Caco-2 (cell line): ENCODE measurements at regions not wholly inside any gene's neighbourhood (a gene's known extent, or its start where the extent isn't known, plus 50 kb on each side); places are given as distances from the start of the nearest gene placed in this dataset.

Experiments
- BruUV-seq: library from RNA; stranded (reverse); fragments of 400-500 nt; replicated peaks from 2 replicates; lab custom pipeline; 2021; lab: Mats Ljungman, UMichigan
- CTCF ChIA-PET: fragments of 300-600 bp; sonication (Branson Sonifier 250); formaldehyde crosslinking; loops from one replicate; lab custom pipeline; 2022; ENCODE audit warnings: antibody characterized with exemption; lab: Charles Lee
- POLR2A ChIA-PET: fragments of 300-600 bp; sonication (Branson Sonifier 250); formaldehyde crosslinking; loops from one replicate; lab custom pipeline; 2022; ENCODE audit warnings: antibody characterized with exemption; lab: Charles Lee
- DNase-seq, 2 experiments: peaks; one replicate each; pipeline versions ENCODE4 v3.0.0 to v3.0.0-alpha.2; 2020 to 2022
- H3K27me3 ChIP-seq: replicated peaks from 2 replicates; pipeline ENCODE4 v1.6.0; 2011; ENCODE audit warnings: low read length; ENCODE audit not compliant: control insufficient read depth, insufficient read depth
- H3K36me3 ChIP-seq: 2 replicates; pipeline ENCODE4 v1.5.1; 2011; ENCODE audit warnings: low read length; ENCODE audit not compliant: control insufficient read depth, insufficient read depth
- H3K4me1 ChIP-seq: fragments of 250-450 bp; sonication (Bioruptor Pico); 2 replicates; pipeline ENCODE4 v1.5.1; 2020; ENCODE audit warnings: mild to moderate bottlenecking
- H3K4me3 ChIP-seq: 2 replicates; pipeline ENCODE4 v1.5.1; 2011; ENCODE audit warnings: low read depth, mild to moderate bottlenecking, control low read depth, low read length
- H3K9me3 ChIP-seq: fragments of 250-450 bp; sonication (Bioruptor Pico); 2 replicates; pipeline ENCODE4 v1.5.1; 2020; ENCODE audit warnings: mild to moderate bottlenecking, moderate library complexity
- H3K27ac Mint-ChIP-seq: one replicate; pipeline ENCODE4 v1.8.0; 2022; ENCODE audit warnings: mixed read lengths; ENCODE audit not compliant: unreplicated experiment
- H3K27me3 Mint-ChIP-seq: one replicate; pipeline ENCODE4 v1.8.0; 2022; ENCODE audit warnings: mixed read lengths; ENCODE audit not compliant: insufficient read depth, unreplicated experiment
- H3K36me3 Mint-ChIP-seq: one replicate; pipeline ENCODE4 v1.8.0; 2022; ENCODE audit warnings: mild to moderate bottlenecking, mixed read lengths; ENCODE audit not compliant: insufficient read depth, unreplicated experiment
- H3K4me1 Mint-ChIP-seq: one replicate; pipeline ENCODE4 v1.8.0; 2022; ENCODE audit warnings: low read depth, mixed read lengths; ENCODE audit not compliant: unreplicated experiment
- H3K4me3 Mint-ChIP-seq: one replicate; pipeline ENCODE4 v1.8.0; 2022; ENCODE audit warnings: mild to moderate bottlenecking, moderate library complexity, mixed read lengths; ENCODE audit not compliant: unreplicated experiment
- H3K9me3 Mint-ChIP-seq: one replicate; pipeline ENCODE4 v1.8.0; 2022; ENCODE audit warnings: mixed read lengths; ENCODE audit not compliant: unreplicated experiment
- CTCF ChIP-seq, 2 experiments: fragments of 200-600 bp in 1 of 2; IDR thresholded peaks; 1 replicate in 1 of 2; 2 replicates in 1 of 2; pipeline versions ENCODE4 v1.5.1 to v1.8.0; 2011 to 2022; ENCODE audit warnings: antibody characterized with exemption in 1 of 2, control low read depth in 1 of 2, inconsistent platforms in 1 of 2, low read depth in 1 of 2, low read length in 1 of 2, mild to moderate bottlenecking in 1 of 2, moderate library complexity in 1 of 2; ENCODE audit not compliant: insufficient read depth in 1 of 2, severe bottlenecking in 1 of 2, unreplicated experiment in 1 of 2
- intact Hi-C: fragments of 100-400 bp; cut with micrococcal nuclease; formaldehyde crosslinking; loops from one replicate; pipeline ENCODE4 v1.10.0; 2022; ENCODE audit not compliant: unreplicated experiment

- BruUV-seq = no TSS peak
- H3K4me3 ChIP-seq = no peak overlapping the region
- H3K27me3 ChIP-seq = no peaks in the 10 kb centered on the region; the same call in 1 of the 2 replicates
- ChIA-PET CTCF (no interaction called here), POLR2A (no interaction called here)
- H3K27ac Mint-ChIP-seq = no peak overlapping the region
- no peak for DNase-seq
- no peaks in the 10 kb centered on the region for H3K9me3 ChIP-seq
- H3K9me3 Mint-ChIP-seq = no peaks in the 10 kb centered on the region
- no peaks in the 10 kb centered on the region for H3K36me3 ChIP-seq
- no peaks in the 10 kb centered on the region for H3K36me3 Mint-ChIP-seq
- no peaks in the 10 kb centered on the region for H3K4me1 Mint-ChIP-seq
- no peaks in the 10 kb centered on the region for H3K4me1 ChIP-seq
- H3K27me3 Mint-ChIP-seq = peaks cover 15% of the 10 kb centered on the region
- TF ChIP-seq CTCF (IDR thresholded peaks at IDR 0.05; ENCODE audit: insufficient read depth in 1 of 2, low read depth in 1 of 2, low read length in 1 of 2, severe bottlenecking in 1 of 2, unreplicated experiment in 1 of 2) = no peak
- intact Hi-C loops = no loop called here
- no peak overlapping the region for H3K4me3 Mint-ChIP-seq
Measured at GRCh38 chr10:123475466-123475865, 190.7 kb upstream of the GPR26 start.

GRCh38 chr10:123478116-123478515, 188.0 kb upstream of the GPR26 start:
- no TSS peak for BruUV-seq
- no peaks in the 10 kb centered on the region for H3K36me3 ChIP-seq
- H3K27me3 ChIP-seq = no peaks in the 10 kb centered on the region; the same call in 1 of the 2 replicates
- H3K4me3 ChIP-seq = no peak overlapping the region
- Mint-ChIP-seq H3K4me1 (no peaks in the 10 kb centered on the region), H3K9me3 (no peaks in the 10 kb centered on the region), H3K36me3 (no peaks in the 10 kb centered on the region), H3K4me3 (no peak overlapping the region), H3K27ac (no peak overlapping the region), H3K27me3 (peaks cover 16% of the 10 kb centered on the region)
- CTCF ChIA-PET = no interaction called here
- no peaks in the 10 kb centered on the region for H3K9me3 ChIP-seq
- TF ChIP-seq CTCF (IDR thresholded peaks at IDR 0.05; ENCODE audit: insufficient read depth in 1 of 2, low read depth in 1 of 2, low read length in 1 of 2, severe bottlenecking in 1 of 2, unreplicated experiment in 1 of 2) = no peak
- no peak for DNase-seq
- intact Hi-C loops = no loop called here
- H3K4me1 ChIP-seq = no peaks in the 10 kb centered on the region
- POLR2A ChIA-PET = no interaction called here

GRCh38 chr10:123479640-123480039, 186.5 kb upstream of the GPR26 start:
- ChIA-PET CTCF (no interaction called here), POLR2A (no interaction called here)
- Mint-ChIP-seq H3K27me3 (peaks cover 11% of the 10 kb centered on the region), H3K4me1 (no peaks in the 10 kb centered on the region), H3K27ac (no peak overlapping the region), H3K9me3 (no peaks in the 10 kb centered on the region), H3K36me3 (no peaks in the 10 kb centered on the region), H3K4me3 (no peak overlapping the region)
- no peak for DNase-seq
- Histone ChIP-seq H3K4me3 (no peak overlapping the region), H3K36me3 (no peaks in the 10 kb centered on the region), H3K27me3 (no peaks in the 10 kb centered on the region), H3K4me1 (no peaks in the 10 kb centered on the region), H3K9me3 (no peaks in the 10 kb centered on the region)
- BruUV-seq = no TSS peak
- intact Hi-C loops = no loop called here
- no peak for TF ChIP-seq CTCF (IDR thresholded peaks at IDR 0.05; ENCODE audit: insufficient read depth in 1 of 2, low read depth in 1 of 2, low read length in 1 of 2, severe bottlenecking in 1 of 2, unreplicated experiment in 1 of 2)
